Peyer's patch (tissue), 4 donors: ENCODE measurements at regions not wholly inside any gene's neighbourhood (a gene's known extent, or its start where the extent isn't known, plus 50 kb on each side); places are given as distances from the start of the nearest gene placed in this dataset.

Source experiments
- DNase-seq, 3 donors: peaks; one replicate each; pipeline ENCODE4 v3.0.0-alpha.2; 2017 to 2019
- H3K27ac ChIP-seq, 4 donors: fragments of 200-600 bp; sonication (generic); one replicate each; pipeline ENCODE4 v1.5.1; 2016 to 2019
- H3K27me3 ChIP-seq, 2 donors: fragments of 200-600 bp; sonication (generic); one replicate each; pipeline ENCODE4 v1.5.1; 2019
- H3K36me3 ChIP-seq, 3 donors: fragments of 200-600 bp; sonication (generic); one replicate each; pipeline ENCODE4 v1.5.1; 2016 to 2019
- H3K4me1 ChIP-seq, 4 donors: fragments of 200-600 bp; sonication (generic); one replicate each; pipeline ENCODE4 v1.5.1; 2016 to 2019
- H3K4me3 ChIP-seq, 4 donors: fragments of 200-600 bp; sonication (generic); 1 replicate in 3 of 4; 2 replicates in 1 of 4; pipeline ENCODE4 v1.5.1; 2016 to 2019; ENCODE audit warnings: mild to moderate bottlenecking in 1 of 4
- H3K9me3 ChIP-seq, 4 donors: fragments of 200-600 bp; sonication (generic); one replicate each; pipeline ENCODE4 v1.5.1; 2016 to 2019; ENCODE audit warnings: mild to moderate bottlenecking in 1 of 4
- POLR2A ChIP-seq, 2 donors: fragments of 450-650 bp; IDR thresholded peaks; one replicate each; pipeline ENCODE4 v1.5.1; 2017; ENCODE audit warnings: antibody characterized with exemption in 2 of 2, mild to moderate bottlenecking in 2 of 2, moderate library complexity in 2 of 2
- TF ChIP-seq, protein P1 (sequence below), 6 experiments: fragments of 450-650 bp in 4 of 6; fragments of 200-600 bp in 2 of 6; sonication (generic) in 1 of 6; IDR thresholded peaks; one replicate each; pipeline ENCODE4 v1.5.1; 2017 to 2019; ENCODE audit warnings: antibody characterized with exemption in 6 of 6, mild to moderate bottlenecking in 3 of 6, moderate library complexity in 1 of 6

GRCh38 chr4:96056346-96056934 is 216.5 kb downstream of the PDHA2 start:
- no peaks in the 10 kb centered on the region for H3K36me3 ChIP-seq
- no peaks in the 10 kb centered on the region for H3K9me3 ChIP-seq
- no peak for DNase-seq
- no peaks in the 10 kb centered on the region for H3K27me3 ChIP-seq
- no peak overlapping the region for H3K27ac ChIP-seq
- H3K4me1 ChIP-seq, result no peaks in the 10 kb centered on the region
- TF ChIP-seq, protein P1, sequence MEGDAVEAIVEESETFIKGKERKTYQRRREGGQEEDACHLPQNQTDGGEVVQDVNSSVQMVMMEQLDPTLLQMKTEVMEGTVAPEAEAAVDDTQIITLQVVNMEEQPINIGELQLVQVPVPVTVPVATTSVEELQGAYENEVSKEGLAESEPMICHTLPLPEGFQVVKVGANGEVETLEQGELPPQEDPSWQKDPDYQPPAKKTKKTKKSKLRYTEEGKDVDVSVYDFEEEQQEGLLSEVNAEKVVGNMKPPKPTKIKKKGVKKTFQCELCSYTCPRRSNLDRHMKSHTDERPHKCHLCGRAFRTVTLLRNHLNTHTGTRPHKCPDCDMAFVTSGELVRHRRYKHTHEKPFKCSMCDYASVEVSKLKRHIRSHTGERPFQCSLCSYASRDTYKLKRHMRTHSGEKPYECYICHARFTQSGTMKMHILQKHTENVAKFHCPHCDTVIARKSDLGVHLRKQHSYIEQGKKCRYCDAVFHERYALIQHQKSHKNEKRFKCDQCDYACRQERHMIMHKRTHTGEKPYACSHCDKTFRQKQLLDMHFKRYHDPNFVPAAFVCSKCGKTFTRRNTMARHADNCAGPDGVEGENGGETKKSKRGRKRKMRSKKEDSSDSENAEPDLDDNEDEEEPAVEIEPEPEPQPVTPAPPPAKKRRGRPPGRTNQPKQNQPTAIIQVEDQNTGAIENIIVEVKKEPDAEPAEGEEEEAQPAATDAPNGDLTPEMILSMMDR (IDR thresholded peaks at IDR 0.05), result no peak
- TF ChIP-seq POLR2A (IDR thresholded peaks at IDR 0.05), result no peak
- H3K4me3 ChIP-seq, result no peak overlapping the region

- Histone ChIP-seq H3K4me3 (no peak overlapping the region), H3K27ac (no peak overlapping the region), H3K9me3 (no peaks in the 10 kb centered on the region), H3K36me3 (no peaks in the 10 kb centered on the region), H3K27me3 (no peaks in the 10 kb centered on the region), H3K4me1 (no peaks in the 10 kb centered on the region)
- TF ChIP-seq, protein P1 (IDR thresholded peaks at IDR 0.05), result no peak
- TF ChIP-seq POLR2A (IDR thresholded peaks at IDR 0.05), result no peak
- no peak for DNase-seq
These were observed 223.7 kb downstream of the PDHA2 start for GRCh38 chr4:96063639-96064038.

GRCh38 chr4:96073461-96073860 is 233.6 kb downstream of the PDHA2 start:
- Histone ChIP-seq H3K9me3 (no peaks in the 10 kb centered on the region), H3K4me1 (no peaks in the 10 kb centered on the region), H3K27me3 (no peaks in the 10 kb centered on the region), H3K4me3 (no peak overlapping the region), H3K36me3 (no peaks in the 10 kb centered on the region), H3K27ac (no peak overlapping the region)
- no peak for DNase-seq
- TF ChIP-seq, protein P1 (IDR thresholded peaks at IDR 0.05), result no peak
- TF ChIP-seq POLR2A (IDR thresholded peaks at IDR 0.05), result no peak

GRCh38 chr4:96092151-96092705 is 252.3 kb downstream of the PDHA2 start:
- H3K4me3 ChIP-seq, result no peak overlapping the region
- DNase-seq, result no peak
- H3K27ac ChIP-seq, result no peak overlapping the region
- H3K36me3 ChIP-seq, result no peaks in the 10 kb centered on the region
- H3K27me3 ChIP-seq, result no peaks in the 10 kb centered on the region
- H3K4me1 ChIP-seq, result no peaks in the 10 kb centered on the region
- TF ChIP-seq POLR2A (IDR thresholded peaks at IDR 0.05), result no peak
- H3K9me3 ChIP-seq, result no peaks in the 10 kb centered on the region

DNA sequence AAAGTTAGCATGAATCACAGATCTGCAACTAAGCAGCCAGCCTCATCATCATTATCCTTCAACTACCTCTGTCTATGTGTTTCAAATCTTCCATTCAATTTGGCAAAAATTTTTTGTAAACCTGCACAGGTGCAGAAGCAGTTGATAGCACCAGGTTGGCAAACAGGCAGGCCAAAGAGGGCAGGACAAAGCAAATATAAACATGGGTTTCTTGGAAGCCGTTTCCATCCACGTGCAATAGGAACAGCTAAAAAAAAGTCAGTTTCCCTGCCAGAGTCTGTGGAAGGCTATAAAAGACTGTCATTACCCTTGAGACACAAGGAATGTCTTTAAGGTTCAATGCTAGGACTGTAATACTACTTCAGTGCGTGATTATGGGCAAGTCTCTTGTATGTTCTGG is 253.2 kb downstream of the PDHA2 start:
- H3K4me1 ChIP-seq, result no peaks in the 10 kb centered on the region
- no peak for DNase-seq
- H3K4me3 ChIP-seq, result no peak overlapping the region
- no peaks in the 10 kb centered on the region for H3K9me3 ChIP-seq
- no peaks in the 10 kb centered on the region for H3K36me3 ChIP-seq
- H3K27ac ChIP-seq, result no peak overlapping the region
- TF ChIP-seq POLR2A (IDR thresholded peaks at IDR 0.05), result no peak
- TF ChIP-seq, protein P1 (IDR thresholded peaks at IDR 0.05), result no peak
- no peaks in the 10 kb centered on the region for H3K27me3 ChIP-seq

- Histone ChIP-seq H3K36me3 (no peaks in the 10 kb centered on the region), H3K9me3 (no peaks in the 10 kb centered on the region), H3K4me1 (no peaks in the 10 kb centered on the region), H3K27me3 (no peaks in the 10 kb centered on the region), H3K27ac (no peak overlapping the region), H3K4me3 (no peak overlapping the region)
- TF ChIP-seq POLR2A (IDR thresholded peaks at IDR 0.05), result no peak
- TF ChIP-seq, protein P1 (IDR thresholded peaks at IDR 0.05), result no peak
- DNase-seq, result no peak
These were observed 253.7 kb downstream of the PDHA2 start for GRCh38 chr4:96093563-96093962.
